ENCODE measurements at regions not wholly inside any gene's neighbourhood (a gene's known extent, or its start where the extent isn't known, plus 50 kb on each side); places are given as distances from the start of the nearest gene placed in this dataset.
"Not testable (repeated sequence)": the region's sequence is repeated elsewhere in the genome, so short reads cannot be mapped to it uniquely, and the experiment has no call there.

DNA sequence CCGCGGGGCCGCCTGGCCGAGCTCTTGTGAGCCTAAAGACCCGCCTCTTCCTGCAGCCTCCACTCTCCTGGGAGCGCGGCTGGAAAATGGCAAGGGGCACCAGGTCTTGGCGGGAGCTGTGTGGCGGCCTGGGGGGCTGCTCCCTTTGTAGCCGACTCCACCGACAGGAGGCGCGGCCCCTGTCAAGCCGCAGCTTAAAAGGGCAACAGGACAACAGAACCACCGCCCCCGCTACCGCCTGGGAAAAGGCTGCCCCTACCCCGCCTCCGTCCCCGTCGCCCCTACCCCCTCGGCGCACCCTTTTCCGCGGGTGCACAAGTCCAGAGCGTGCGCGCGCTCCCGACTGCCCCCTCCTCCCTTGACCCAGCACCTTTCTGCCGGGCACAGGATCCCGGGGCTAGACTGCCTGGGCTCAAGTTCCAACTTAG is 60.3 kb downstream of the GOLGA8K start:
- not testable (repeated sequence) for TF ChIP-seq CTCF (IDR thresholded peaks at IDR 0.05; ENCODE audit: low read depth, low read length); EZH2phosphoT487 (IDR thresholded peaks at IDR 0.05; ENCODE audit: low read depth)
